PC-3 (cell line): ENCODE measurements at regions not wholly inside any gene's neighbourhood (a gene's known extent, or its start where the extent isn't known, plus 50 kb on each side); places are given as distances from the start of the nearest gene placed in this dataset.
"Not testable (repeated sequence)": the region's sequence is repeated elsewhere in the genome, so short reads cannot be mapped to it uniquely, and the experiment has no call there.

Experiments
- ATAC-seq: fragments of 200-7000 bp; cut with Tn5 transposase; 2 replicates; pipeline ENCODE4 v1.9.1; 2020; ENCODE audit warnings: mild to moderate bottlenecking, moderate library complexity
- BruUV-seq: library from RNA; stranded (reverse); fragments of 400-500 nt; replicated peaks from 2 replicates; lab custom pipeline; 2021; lab: Mats Ljungman, UMichigan
- CTCF ChIA-PET: fragments of 300-600 bp; sonication (Branson Sonifier 250); formaldehyde crosslinking; loops from one replicate; lab custom pipeline; 2022; ENCODE audit warnings: antibody characterized with exemption; lab: Charles Lee
- POLR2A ChIA-PET: fragments of 300-600 bp; sonication (Branson Sonifier 250); formaldehyde crosslinking; loops from one replicate; lab custom pipeline; 2022; ENCODE audit warnings: antibody characterized with exemption; ENCODE audit not compliant: unreplicated experiment; lab: Charles Lee
- DNase-seq: peaks from one replicate; pipeline ENCODE4 v3.0.0-alpha.2; 2015
- H2AFZ ChIP-seq: fragments of 300-600 bp; sonication (generic); 2 replicates; pipeline ENCODE4 v1.6.0; 2016; ENCODE audit warnings: antibody characterized with exemption, low read length
- H3F3A ChIP-seq: fragments of 300-600 bp; sonication (generic); one replicate; pipeline ENCODE4 v1.6.0; 2017; ENCODE audit warnings: antibody characterized with exemption, low read length, control low read depth, mild to moderate bottlenecking; ENCODE audit not compliant: unreplicated experiment
- H3K27ac ChIP-seq: fragments of 300-600 bp; sonication (generic); 2 replicates; pipeline ENCODE4 v1.5.1; 2016; ENCODE audit warnings: mild to moderate bottlenecking, low read length
- H3K27me3 ChIP-seq: fragments of 300-600 bp; sonication (generic); 2 replicates; pipeline ENCODE4 v1.6.1; 2016; ENCODE audit warnings: low read length, mixed read lengths
- H3K36me3 ChIP-seq: fragments of 300-600 bp; sonication (generic); 2 replicates; pipeline ENCODE4 v1.6.1; 2016; ENCODE audit warnings: low read depth, mixed run types, low read length, mixed read lengths
- H3K4me1 ChIP-seq: fragments of 300-600 bp; sonication (generic); 2 replicates; pipeline ENCODE4 v1.5.1; 2016; ENCODE audit warnings: low read length; ENCODE audit not compliant: insufficient read depth
- H3K4me2 ChIP-seq: fragments of 300-600 bp; sonication (generic); 2 replicates; pipeline ENCODE4 v1.6.0; 2016; ENCODE audit warnings: low read length
- H3K4me3 ChIP-seq: fragments of 300-600 bp; sonication (generic); 2 replicates; pipeline ENCODE4 v1.5.1; 2016; ENCODE audit warnings: mild to moderate bottlenecking, low read length, mixed read lengths
- H3K79me2 ChIP-seq: fragments of 300-600 bp; sonication (generic); 2 replicates; pipeline ENCODE4 v1.6.1; 2017; ENCODE audit warnings: low read length, mixed read lengths
- H3K9ac ChIP-seq: fragments of 300-600 bp; sonication (generic); 2 replicates; pipeline ENCODE4 v1.6.0; 2016; ENCODE audit warnings: mild to moderate bottlenecking, low read length
- H3K9me2 ChIP-seq: fragments of 300-600 bp; sonication (generic); replicated peaks from 2 replicates; pipeline ENCODE4 v1.6.1; 2016; ENCODE audit warnings: mixed run types, low read length, mixed read lengths
- H3K9me3 ChIP-seq: fragments of 300-600 bp; sonication (generic); 2 replicates; pipeline ENCODE4 v1.6.1; 2016; ENCODE audit warnings: low read length, mixed read lengths
- H4K20me1 ChIP-seq: fragments of 300-600 bp; sonication (generic); 2 replicates; pipeline ENCODE4 v1.6.1; 2016; ENCODE audit warnings: low read length, mixed read lengths
- intact Hi-C: fragments of 100-400 bp; cut with micrococcal nuclease; formaldehyde crosslinking; loops from 2 replicates; pipeline ENCODE4 v1.9.0; 2023
- TF ChIP-seq, protein P1 (sequence below): fragments of 300-600 bp; sonication (generic); conservative IDR thresholded peaks from 2 replicates; pipeline ENCODE4 v1.5.1; 2017; ENCODE audit warnings: antibody characterized with exemption, low read depth, mild to moderate bottlenecking, low read length

DNA sequence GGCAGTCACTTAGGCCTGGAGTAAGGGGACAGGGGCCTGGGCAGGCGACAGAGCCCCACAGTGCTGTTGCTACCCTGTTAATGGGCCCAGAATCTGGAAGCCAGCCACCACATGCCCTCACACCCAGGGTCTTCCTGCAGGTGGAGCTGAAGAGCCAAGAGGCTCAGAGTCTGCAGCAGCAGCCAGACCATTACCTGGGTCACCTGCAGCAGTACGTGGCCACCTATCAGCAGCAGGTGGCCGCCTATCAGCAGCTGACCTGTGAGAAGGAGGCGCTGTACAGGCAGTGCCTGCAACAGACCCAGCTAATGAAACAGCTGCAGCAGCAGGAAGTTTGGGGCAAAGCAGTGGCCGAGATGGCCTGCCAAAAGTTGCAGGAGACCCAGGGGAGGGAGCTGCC, 104.2 kb upstream of the FAN1 start:
- H3K27ac ChIP-seq, H4K20me1 ChIP-seq, H3K36me3 ChIP-seq, CTCF ChIA-PET, ATAC-seq, H3K4me3 ChIP-seq, H3K9me2 ChIP-seq, BruUV-seq, H3K4me2 ChIP-seq, H2AFZ ChIP-seq, intact Hi-C loops, H3K9me3 ChIP-seq, H3F3A ChIP-seq, POLR2A ChIA-PET, H3K9ac ChIP-seq, H3K79me2 ChIP-seq, H3K4me1 ChIP-seq: not testable (repeated sequence)
- H3K27me3 ChIP-seq = peaks cover 17% of the 10 kb centered on the region; the same call in 1 of the 2 replicates
- DNase-seq = peak; percentile 37
- TF ChIP-seq, protein P1, sequence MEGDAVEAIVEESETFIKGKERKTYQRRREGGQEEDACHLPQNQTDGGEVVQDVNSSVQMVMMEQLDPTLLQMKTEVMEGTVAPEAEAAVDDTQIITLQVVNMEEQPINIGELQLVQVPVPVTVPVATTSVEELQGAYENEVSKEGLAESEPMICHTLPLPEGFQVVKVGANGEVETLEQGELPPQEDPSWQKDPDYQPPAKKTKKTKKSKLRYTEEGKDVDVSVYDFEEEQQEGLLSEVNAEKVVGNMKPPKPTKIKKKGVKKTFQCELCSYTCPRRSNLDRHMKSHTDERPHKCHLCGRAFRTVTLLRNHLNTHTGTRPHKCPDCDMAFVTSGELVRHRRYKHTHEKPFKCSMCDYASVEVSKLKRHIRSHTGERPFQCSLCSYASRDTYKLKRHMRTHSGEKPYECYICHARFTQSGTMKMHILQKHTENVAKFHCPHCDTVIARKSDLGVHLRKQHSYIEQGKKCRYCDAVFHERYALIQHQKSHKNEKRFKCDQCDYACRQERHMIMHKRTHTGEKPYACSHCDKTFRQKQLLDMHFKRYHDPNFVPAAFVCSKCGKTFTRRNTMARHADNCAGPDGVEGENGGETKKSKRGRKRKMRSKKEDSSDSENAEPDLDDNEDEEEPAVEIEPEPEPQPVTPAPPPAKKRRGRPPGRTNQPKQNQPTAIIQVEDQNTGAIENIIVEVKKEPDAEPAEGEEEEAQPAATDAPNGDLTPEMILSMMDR = peak; percentile 43

DNA sequence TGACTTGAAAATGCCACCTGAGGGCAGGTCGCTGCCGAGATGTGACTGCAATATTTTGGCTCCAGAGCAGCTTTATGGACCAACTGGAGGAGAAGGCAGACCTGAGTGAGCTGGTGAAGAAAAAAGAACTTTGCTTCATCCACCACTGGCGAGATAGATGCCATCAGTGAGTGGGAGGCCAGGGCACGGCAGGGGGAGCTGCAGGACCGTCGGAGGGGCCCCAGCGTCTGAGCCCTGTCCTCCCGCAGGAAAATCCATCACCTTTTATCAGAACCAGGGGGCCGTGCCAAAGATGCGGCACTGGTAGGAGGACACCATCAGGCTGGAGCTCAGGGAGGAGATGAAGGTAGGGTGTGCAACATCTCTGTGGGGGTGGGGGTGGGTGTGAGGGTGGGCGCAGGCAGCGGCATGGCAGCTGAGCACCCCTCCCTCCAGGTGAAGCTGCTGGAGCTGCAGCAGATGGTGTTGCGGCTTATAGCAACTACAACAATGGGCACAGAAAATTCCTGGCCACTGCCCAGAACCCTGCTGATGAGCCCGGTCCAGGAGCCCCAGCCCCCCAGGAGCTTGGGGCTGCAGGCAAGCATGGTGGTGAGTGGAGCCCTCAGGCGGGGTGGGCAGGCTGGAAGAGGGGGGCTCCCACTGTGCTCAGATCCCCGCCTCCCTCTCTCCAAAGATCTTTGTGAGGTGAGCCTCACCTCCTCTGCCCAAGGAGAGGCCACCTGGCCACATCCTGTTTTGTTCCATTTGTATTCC, 102.4 kb upstream of the FAN1 start:
- intact Hi-C loops = loop anchor here (5.0 kb wide), 2 partner anchors 196 to 691 kb away; no protein-coding TSS in a partner anchor
- H3K4me2 ChIP-seq, H3K9me2 ChIP-seq, H4K20me1 ChIP-seq, BruUV-seq, POLR2A ChIA-PET, H3K27ac ChIP-seq, ATAC-seq, H3K9me3 ChIP-seq, H3K4me3 ChIP-seq, H3F3A ChIP-seq, H3K27me3 ChIP-seq, H3K36me3 ChIP-seq, H2AFZ ChIP-seq, H3K9ac ChIP-seq, H3K79me2 ChIP-seq, CTCF ChIA-PET, H3K4me1 ChIP-seq: not testable (repeated sequence)
- TF ChIP-seq, protein P1 = peak; percentile 42
- DNase-seq = peak; percentile 13

DNA sequence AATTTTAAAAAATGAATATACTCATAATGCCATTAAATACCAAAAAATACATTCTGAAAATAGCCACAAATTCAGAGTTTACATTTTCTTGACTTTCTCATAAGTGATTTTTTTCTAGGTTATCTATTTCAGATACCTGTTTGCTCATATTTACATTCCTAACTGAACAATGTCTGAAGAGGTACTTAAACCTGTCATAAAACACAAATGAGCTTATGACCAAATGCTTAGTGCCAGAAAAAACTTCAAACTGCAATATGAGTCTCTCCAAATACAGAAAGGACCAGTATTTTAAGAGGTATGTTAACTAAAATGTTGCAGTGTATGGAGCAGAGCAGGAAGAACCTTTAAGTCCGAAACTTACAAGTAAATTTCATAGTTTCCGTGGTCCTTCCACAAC, 101.7 kb upstream of the FAN1 start:
- H3K9me2 ChIP-seq, DNase-seq, BruUV-seq: not testable (repeated sequence)

DNA sequence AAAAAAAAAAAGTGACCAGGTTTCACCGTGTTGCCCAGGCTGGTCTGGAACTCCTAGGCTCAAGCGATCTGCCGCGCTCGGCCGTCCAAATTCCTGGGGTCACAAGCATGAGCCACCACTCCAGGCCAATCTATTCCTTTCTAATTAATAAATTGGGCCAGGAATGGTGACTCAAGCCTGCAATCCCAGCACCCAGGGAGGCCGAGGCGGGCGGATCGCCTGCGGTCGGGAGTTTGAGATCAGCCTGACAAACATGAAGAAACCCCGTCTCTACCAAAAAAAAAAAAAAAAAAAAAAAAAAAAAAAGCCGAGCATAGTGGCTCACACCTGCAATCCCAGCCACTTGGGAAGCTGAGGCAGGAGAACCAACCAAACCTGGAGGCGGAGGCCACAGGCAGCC, 100.0 kb upstream of the FAN1 start:
- H3K79me2 ChIP-seq, CTCF ChIA-PET, H3K9ac ChIP-seq, H3K9me2 ChIP-seq, POLR2A ChIA-PET, H3K36me3 ChIP-seq, ATAC-seq, H3K4me3 ChIP-seq, H3K9me3 ChIP-seq, H3K4me2 ChIP-seq, H3K27ac ChIP-seq, H2AFZ ChIP-seq, H3F3A ChIP-seq, BruUV-seq, H3K27me3 ChIP-seq, H3K4me1 ChIP-seq, H4K20me1 ChIP-seq, DNase-seq: not testable (repeated sequence)
- intact Hi-C loops = loop anchor here (5.0 kb wide), 2 partner anchors 194 to 689 kb away; no protein-coding TSS in a partner anchor

More for the DNA sequence above, 101.7 kb upstream of the FAN1 start:
- H3K9ac ChIP-seq, H3F3A ChIP-seq, H3K27me3 ChIP-seq, H3K79me2 ChIP-seq, H4K20me1 ChIP-seq, CTCF ChIA-PET, ATAC-seq, H3K36me3 ChIP-seq, H3K4me3 ChIP-seq, H2AFZ ChIP-seq, POLR2A ChIA-PET, H3K9me3 ChIP-seq, H3K4me1 ChIP-seq, H3K27ac ChIP-seq, H3K4me2 ChIP-seq: not testable (repeated sequence)
- intact Hi-C loops = loop anchor here (5.0 kb wide), 2 partner anchors 195 to 690 kb away; no protein-coding TSS in a partner anchor
